Body of pancreas (tissue), 4 donors: ENCODE measurements at regions not wholly inside any gene's neighbourhood (a gene's known extent, or its start where the extent isn't known, plus 50 kb on each side); places are given as distances from the start of the nearest gene placed in this dataset.
"Not testable (repeated sequence)": the region's sequence is repeated elsewhere in the genome, so short reads cannot be mapped to it uniquely, and the experiment has no call there.

Experiments
- ATAC-seq: fragments of 150-250 bp; one replicate; pipeline ENCODE4 v1.9.1; 2016
- DNase-seq, 4 donors: peaks; one replicate each; pipeline ENCODE4 v3.0.0-alpha.2; 2019
- H3K27ac ChIP-seq, 4 donors: fragments of 200-600 bp; sonication (generic); 1 replicate in 3 of 4; 2 replicates in 1 of 4; pipeline versions ENCODE4 v1.5.1 to v1.6.1; 2016 to 2019; ENCODE audit warnings: mild to moderate bottlenecking in 1 of 4, mixed read lengths in 1 of 4, moderate library complexity in 1 of 4
- H3K27me3 ChIP-seq, 2 donors: fragments of 200-600 bp; sonication (generic); one replicate each; pipeline ENCODE4 v1.6.0; 2016; ENCODE audit warnings: mild to moderate bottlenecking in 1 of 2
- H3K36me3 ChIP-seq, 2 donors: fragments of 200-600 bp; sonication (generic); replicated peaks in 1 of 2; 2 replicates each; pipeline ENCODE4 v1.5.1; 2016; ENCODE audit warnings: low read depth in 2 of 2; ENCODE audit not compliant: insufficient read depth in 1 of 2
- H3K4me1 ChIP-seq: fragments of 200-600 bp; sonication (generic); one replicate; pipeline ENCODE4 v1.6.0; 2016
- H3K4me3 ChIP-seq, 2 donors: fragments of 200-600 bp; sonication (generic); 1 replicate in 1 of 2; 2 replicates in 1 of 2; pipeline ENCODE4 v1.5.1; 2016 to 2019
- H3K9me3 ChIP-seq, 3 donors: fragments of 200-600 bp; sonication (generic); 1 replicate in 2 of 3; 2 replicates in 1 of 3; pipeline ENCODE4 v1.5.1; 2016
- POLR2A ChIP-seq, 3 donors: fragments of 450-650 bp; IDR thresholded peaks; one replicate each; pipeline ENCODE4 v1.6.1; 2016; ENCODE audit warnings: antibody characterized with exemption in 3 of 3, mild to moderate bottlenecking in 2 of 3
- WGBS, 2 donors: methylation state at CpG; one replicate each; pipeline ENCODE4 v1.1.5; 2017; 5-methylcytosine and 5-hydroxymethylcytosine counted together
- intact Hi-C: fragments of 100-400 bp; cut with DNase I; formaldehyde crosslinking; loops from one replicate; pipeline ENCODE4 v1.15.1; 2023
- TF ChIP-seq, protein P1 (sequence below), 7 experiments: fragments of 450-650 bp in 4 of 7; fragments of 200-600 bp in 3 of 7; sonication (generic) in 3 of 7; IDR thresholded peaks; one replicate each; pipeline ENCODE4 v1.5.1; 2016 to 2019; ENCODE audit warnings: antibody characterized with exemption in 7 of 7

DNA sequence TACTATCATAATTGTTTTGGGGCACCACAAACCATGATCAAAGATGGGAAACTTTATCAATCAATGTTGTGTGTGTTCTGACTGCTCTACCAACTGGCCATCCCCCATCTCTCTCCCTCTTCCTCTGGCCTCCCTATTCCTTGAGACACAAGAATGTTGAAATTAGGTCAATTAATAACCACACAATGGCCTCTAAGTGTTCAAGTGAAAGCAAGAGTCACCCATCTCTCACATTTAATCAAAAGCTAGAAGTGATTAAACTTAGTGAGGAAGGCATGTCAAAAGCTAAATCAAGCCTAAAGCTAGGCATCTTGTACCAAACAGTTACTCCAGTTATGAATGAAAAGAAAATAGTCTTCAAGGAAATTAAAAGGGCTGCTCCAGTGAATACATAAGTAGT, 390.3 kb upstream of the NFIA start:
- H3K4me3 ChIP-seq: no peak overlapping the region
- no peaks in the 10 kb centered on the region for H3K4me1 ChIP-seq
- no peaks in the 10 kb centered on the region for H3K9me3 ChIP-seq
- no peaks in the 10 kb centered on the region for H3K27me3 ChIP-seq
- ATAC-seq: no peak
- intact Hi-C loops: no loop called here
- no peak for TF ChIP-seq POLR2A (IDR thresholded peaks at IDR 0.05)
- no peak overlapping the region for H3K27ac ChIP-seq
- no peaks in the 10 kb centered on the region for H3K36me3 ChIP-seq
- no peak for DNase-seq

DNA sequence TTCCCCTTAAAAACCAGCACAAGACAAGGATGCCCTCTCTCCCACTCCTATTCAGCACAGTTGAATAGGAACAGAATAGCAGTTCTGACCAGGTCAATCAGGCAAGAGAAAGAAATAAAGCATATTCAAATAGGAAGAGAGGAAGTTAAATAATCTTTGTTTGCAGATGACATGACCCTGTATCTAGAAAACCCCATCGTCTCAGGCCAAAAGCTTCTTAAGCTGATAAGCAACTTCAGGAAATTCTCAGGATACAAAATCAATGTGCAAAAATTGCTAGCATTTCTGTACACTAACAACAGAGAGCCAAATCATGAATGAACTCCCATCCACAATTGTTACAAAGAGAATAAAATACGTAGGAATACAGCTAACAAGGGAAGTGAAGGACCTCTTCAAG, 394.1 kb upstream of the NFIA start:
- H3K9me3 ChIP-seq, H3K27ac ChIP-seq, H3K4me1 ChIP-seq, H3K4me3 ChIP-seq, ATAC-seq, H3K27me3 ChIP-seq, intact Hi-C loops, H3K36me3 ChIP-seq, DNase-seq: not testable (repeated sequence)
- WGBS, 2 donors: 60 to 68% methylated on average over 2 of the region's 2 CpGs

DNA sequence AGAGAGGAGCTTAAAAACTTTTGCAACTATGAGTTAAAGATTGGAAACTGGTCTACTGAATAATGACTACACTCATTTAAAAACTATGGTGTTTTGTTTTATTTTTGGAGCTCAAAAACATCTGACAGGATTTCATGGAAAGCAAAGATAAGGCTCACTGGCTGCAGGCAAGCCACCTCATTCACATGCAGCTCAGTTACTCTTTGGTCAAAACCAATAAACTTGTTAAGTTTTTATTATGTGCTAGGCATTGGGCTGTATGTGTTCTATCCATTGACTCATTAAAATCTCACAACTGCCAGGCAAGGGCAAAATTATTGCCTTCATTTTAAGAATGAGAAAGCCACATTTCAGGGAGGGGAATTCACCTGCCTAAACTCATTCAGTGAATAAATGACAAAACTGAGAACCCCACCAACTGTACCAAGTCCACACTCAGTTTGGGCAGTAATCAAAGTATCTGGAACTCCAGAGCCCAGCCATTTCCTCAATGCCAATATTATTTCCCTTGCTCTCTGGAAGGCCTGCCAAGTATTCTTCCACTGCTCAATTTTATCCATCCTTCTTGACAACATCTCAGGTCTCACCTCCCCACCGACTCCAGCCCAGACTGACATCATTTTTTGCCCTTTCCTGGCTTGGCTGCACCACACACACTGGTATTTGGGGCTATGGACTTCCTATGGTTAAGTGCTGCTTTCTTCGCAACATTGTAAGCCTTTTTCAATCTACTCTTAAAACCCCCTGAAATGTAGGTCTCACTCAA, 401.1 kb upstream of the NFIA start:
- intact Hi-C loops: no loop called here
- Histone ChIP-seq H3K27me3 (no peaks in the 10 kb centered on the region), H3K27ac (no peak overlapping the region), H3K9me3 (no peaks in the 10 kb centered on the region), H3K4me1 (no peaks in the 10 kb centered on the region), H3K4me3 (no peak overlapping the region), H3K36me3 (no peaks in the 10 kb centered on the region)
- no peak for ATAC-seq
- TF ChIP-seq, protein P1, sequence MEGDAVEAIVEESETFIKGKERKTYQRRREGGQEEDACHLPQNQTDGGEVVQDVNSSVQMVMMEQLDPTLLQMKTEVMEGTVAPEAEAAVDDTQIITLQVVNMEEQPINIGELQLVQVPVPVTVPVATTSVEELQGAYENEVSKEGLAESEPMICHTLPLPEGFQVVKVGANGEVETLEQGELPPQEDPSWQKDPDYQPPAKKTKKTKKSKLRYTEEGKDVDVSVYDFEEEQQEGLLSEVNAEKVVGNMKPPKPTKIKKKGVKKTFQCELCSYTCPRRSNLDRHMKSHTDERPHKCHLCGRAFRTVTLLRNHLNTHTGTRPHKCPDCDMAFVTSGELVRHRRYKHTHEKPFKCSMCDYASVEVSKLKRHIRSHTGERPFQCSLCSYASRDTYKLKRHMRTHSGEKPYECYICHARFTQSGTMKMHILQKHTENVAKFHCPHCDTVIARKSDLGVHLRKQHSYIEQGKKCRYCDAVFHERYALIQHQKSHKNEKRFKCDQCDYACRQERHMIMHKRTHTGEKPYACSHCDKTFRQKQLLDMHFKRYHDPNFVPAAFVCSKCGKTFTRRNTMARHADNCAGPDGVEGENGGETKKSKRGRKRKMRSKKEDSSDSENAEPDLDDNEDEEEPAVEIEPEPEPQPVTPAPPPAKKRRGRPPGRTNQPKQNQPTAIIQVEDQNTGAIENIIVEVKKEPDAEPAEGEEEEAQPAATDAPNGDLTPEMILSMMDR (IDR thresholded peaks at IDR 0.05): no peak
- TF ChIP-seq POLR2A (IDR thresholded peaks at IDR 0.05): no peak
- 73 to 81% methylated on average over 2 of the region's 2 CpGs for WGBS, 2 donors
- no peak for DNase-seq

DNA sequence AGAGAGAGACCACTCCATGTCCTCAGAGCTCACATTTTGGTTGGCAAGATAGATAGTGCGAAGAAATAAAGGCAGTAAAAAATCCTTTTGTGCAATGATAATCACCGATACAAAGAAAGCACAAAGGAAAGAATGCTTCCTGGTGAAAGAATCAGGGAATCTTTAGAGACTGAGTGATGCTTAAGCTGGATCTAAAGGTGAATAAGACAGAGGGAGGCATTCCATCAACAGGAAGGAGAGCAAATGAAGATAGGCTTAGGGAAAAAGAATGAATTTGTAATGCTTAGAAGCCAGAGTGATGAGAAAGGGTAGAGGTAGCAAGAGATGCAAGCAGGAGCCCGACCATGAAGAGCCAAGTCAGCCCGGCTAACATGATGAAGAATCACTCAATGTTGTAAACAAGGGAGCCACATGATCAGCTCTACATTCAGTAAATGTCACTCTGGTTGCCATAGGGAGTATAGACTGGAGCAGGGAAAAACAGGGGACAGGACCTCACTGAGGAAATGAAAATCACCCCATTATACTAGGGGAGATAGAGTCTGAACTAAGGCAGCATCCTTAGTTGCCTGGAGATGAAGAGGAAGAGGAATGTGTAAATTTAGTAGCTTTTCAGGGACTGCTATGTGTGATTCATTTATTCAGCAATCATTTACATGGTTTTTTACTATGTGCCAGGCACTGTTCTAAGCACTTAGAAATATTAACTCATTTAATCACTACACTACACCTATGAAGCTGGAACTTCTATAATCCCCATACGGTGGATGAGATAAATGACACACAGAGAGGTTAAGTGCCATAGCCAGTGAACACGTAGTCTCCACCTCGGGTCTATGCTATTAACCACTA, 402.6 kb upstream of the NFIA start:
- no peak for TF ChIP-seq POLR2A (IDR thresholded peaks at IDR 0.05)
- TF ChIP-seq, protein P1 (IDR thresholded peaks at IDR 0.05): no peak
- no peak for DNase-seq
- Histone ChIP-seq H3K27ac (no peak overlapping the region), H3K9me3 (no peaks in the 10 kb centered on the region), H3K4me1 (no peaks in the 10 kb centered on the region), H3K27me3 (no peaks in the 10 kb centered on the region), H3K36me3 (no peaks in the 10 kb centered on the region), H3K4me3 (no peak overlapping the region)
- intact Hi-C loops: no loop called here
- no peak for ATAC-seq
- WGBS, 2 donors: 60 to 62% methylated on average over 7 of the region's 7 CpGs

DNA sequence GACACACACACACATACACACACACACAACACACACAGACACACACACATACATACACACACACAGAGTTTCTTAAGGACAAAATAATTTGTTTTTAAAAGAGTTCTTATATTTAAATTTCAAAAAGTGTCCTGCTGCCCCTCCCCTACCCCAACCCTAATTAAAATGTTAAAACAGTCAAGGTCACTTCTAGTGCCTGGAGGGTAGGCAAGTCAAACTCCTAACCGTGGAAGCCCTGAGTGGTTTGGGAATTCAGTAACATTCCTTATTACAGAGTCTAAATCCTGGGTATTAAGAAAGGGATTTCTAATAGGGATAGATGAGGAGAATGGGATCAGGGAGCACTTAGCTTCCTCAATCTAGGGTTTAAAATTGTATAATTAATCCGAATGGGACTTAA, 403.6 kb upstream of the NFIA start:
- Histone ChIP-seq H3K27me3 (no peaks in the 10 kb centered on the region), H3K36me3 (no peaks in the 10 kb centered on the region), H3K4me1 (no peaks in the 10 kb centered on the region), H3K4me3 (no peak overlapping the region), H3K9me3 (no peaks in the 10 kb centered on the region), H3K27ac (no peak overlapping the region)
- DNase-seq: no peak
- 36 to 37% methylated on average over 2 of the region's 2 CpGs for WGBS, 2 donors
- intact Hi-C loops: no loop called here
- TF ChIP-seq POLR2A (IDR thresholded peaks at IDR 0.05): no peak
- TF ChIP-seq, protein P1 (IDR thresholded peaks at IDR 0.05): no peak
- ATAC-seq: no peak
